Esophagus muscularis mucosa (tissue), 4 donors: ENCODE measurements at regions not wholly inside any gene's neighbourhood (a gene's known extent, or its start where the extent isn't known, plus 50 kb on each side); places are given as distances from the start of the nearest gene placed in this dataset.
A peak's percentile ranks its signal among the peaks of the same experiment; 100 is the strongest.

Experiments used
- DNase-seq: peaks from one replicate; pipeline ENCODE4 v3.0.0-alpha.2; 2017; ENCODE audit errors: extremely low spot score
- H3K27ac ChIP-seq, 4 donors: fragments of 200-600 bp; sonication (generic); replicated peaks in 1 of 4; 1 replicate in 3 of 4; 2 replicates in 1 of 4; pipeline ENCODE4 v1.5.1; 2016 to 2019; ENCODE audit warnings: mild to moderate bottlenecking in 1 of 4
- H3K27me3 ChIP-seq, 4 donors: fragments of 200-600 bp; sonication (generic); one replicate each; pipeline versions ENCODE4 v1.5.1 to v1.6.0; 2016 to 2019
- H3K36me3 ChIP-seq, 4 donors: fragments of 200-600 bp; sonication (generic); one replicate each; pipeline ENCODE4 v1.5.1; 2016 to 2019
- H3K4me1 ChIP-seq, 4 donors: fragments of 200-600 bp; sonication (generic); one replicate each; pipeline ENCODE4 v1.5.1; 2016 to 2019
- H3K4me3 ChIP-seq, 4 donors: fragments of 200-600 bp; sonication (generic); 1 replicate in 2 of 4; 2 replicates in 2 of 4; pipeline ENCODE4 v1.5.1; 2016 to 2019; ENCODE audit warnings: mild to moderate bottlenecking in 4 of 4, moderate library complexity in 1 of 4
- H3K9me3 ChIP-seq, 4 donors: fragments of 200-600 bp; sonication (generic); 1 replicate in 3 of 4; 2 replicates in 1 of 4; pipeline ENCODE4 v1.5.1; 2016 to 2019
- EP300 ChIP-seq: sonication (generic); formaldehyde crosslinking; IDR thresholded peaks from one replicate; pipeline ENCODE4 v1.6.1; 2017; ENCODE audit warnings: antibody characterized with exemption
- POLR2A ChIP-seq: fragments of 450-650 bp; IDR thresholded peaks from one replicate; pipeline ENCODE4 v1.6.1; 2017; ENCODE audit warnings: antibody characterized with exemption, moderate library complexity, mild to moderate bottlenecking, low read depth
- POLR2AphosphoS5 ChIP-seq, 2 donors: sonication (generic); formaldehyde crosslinking; IDR thresholded peaks; one replicate each; pipeline ENCODE4 v1.6.1; 2017; ENCODE audit warnings: antibody characterized with exemption in 2 of 2
- WGBS: methylation state at CpG from one replicate; pipeline ENCODE4 v1.1.5; 2018; 5-methylcytosine and 5-hydroxymethylcytosine counted together
- intact Hi-C: fragments of 100-400 bp; cut with DNase I; formaldehyde crosslinking; loops from one replicate; pipeline ENCODE4 v1.15.1; 2023
- TF ChIP-seq, protein P1 (sequence below), 3 experiments: fragments of 200-600 bp in 2 of 3; fragments of 450-650 bp in 1 of 3; sonication (generic) in 2 of 3; IDR thresholded peaks; one replicate each; pipeline ENCODE4 v1.5.1; 2017 to 2019; ENCODE audit warnings: antibody characterized with exemption in 3 of 3, mild to moderate bottlenecking in 2 of 3, moderate library complexity in 1 of 3

DNA sequence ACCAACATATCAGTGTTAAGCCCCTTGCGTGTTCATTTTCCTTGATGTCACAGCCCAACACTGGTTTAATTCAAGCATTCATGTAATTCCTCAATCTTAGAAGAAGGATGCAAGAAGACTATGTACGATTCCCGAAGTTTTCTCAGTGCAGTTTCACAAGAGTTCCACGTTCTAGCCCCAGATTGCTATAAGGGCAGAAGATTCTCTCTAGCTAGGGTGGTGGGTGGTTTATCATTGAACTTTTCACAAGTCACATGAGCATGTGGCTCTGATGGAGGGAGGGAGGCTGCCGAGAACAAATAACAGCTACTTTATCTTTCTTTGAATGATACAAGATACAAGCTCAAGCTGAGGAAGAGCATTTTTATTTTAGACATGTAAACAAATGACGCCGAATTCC lies 71.9 kb upstream of the NHSL1 start:
- peaks cover 0 to 26% (median 15%) of the 10 kb centered on the region in 4 donors for H3K4me1 ChIP-seq
- no peaks in the 10 kb centered on the region for H3K9me3 ChIP-seq
- no peaks in the 10 kb centered on the region for H3K36me3 ChIP-seq
- H3K27me3 ChIP-seq = no peaks in the 10 kb centered on the region
- intact Hi-C loops = no loop called here
- DNase-seq = no peak
- H3K27ac ChIP-seq = peak overlapping the region in 1 of 4 donors; percentile 80
- TF ChIP-seq, protein P1, sequence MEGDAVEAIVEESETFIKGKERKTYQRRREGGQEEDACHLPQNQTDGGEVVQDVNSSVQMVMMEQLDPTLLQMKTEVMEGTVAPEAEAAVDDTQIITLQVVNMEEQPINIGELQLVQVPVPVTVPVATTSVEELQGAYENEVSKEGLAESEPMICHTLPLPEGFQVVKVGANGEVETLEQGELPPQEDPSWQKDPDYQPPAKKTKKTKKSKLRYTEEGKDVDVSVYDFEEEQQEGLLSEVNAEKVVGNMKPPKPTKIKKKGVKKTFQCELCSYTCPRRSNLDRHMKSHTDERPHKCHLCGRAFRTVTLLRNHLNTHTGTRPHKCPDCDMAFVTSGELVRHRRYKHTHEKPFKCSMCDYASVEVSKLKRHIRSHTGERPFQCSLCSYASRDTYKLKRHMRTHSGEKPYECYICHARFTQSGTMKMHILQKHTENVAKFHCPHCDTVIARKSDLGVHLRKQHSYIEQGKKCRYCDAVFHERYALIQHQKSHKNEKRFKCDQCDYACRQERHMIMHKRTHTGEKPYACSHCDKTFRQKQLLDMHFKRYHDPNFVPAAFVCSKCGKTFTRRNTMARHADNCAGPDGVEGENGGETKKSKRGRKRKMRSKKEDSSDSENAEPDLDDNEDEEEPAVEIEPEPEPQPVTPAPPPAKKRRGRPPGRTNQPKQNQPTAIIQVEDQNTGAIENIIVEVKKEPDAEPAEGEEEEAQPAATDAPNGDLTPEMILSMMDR (IDR thresholded peaks at IDR 0.05) = no peak
- TF ChIP-seq EP300 = no peak
- TF ChIP-seq POLR2AphosphoS5 (IDR thresholded peaks at IDR 0.05) = no peak
- TF ChIP-seq POLR2A = no peak
- WGBS = 38% methylated on average over 7 of the region's 7 CpGs
- peak overlapping the region; percentile 50 to 53 (median 52) for H3K4me3 ChIP-seq

DNA sequence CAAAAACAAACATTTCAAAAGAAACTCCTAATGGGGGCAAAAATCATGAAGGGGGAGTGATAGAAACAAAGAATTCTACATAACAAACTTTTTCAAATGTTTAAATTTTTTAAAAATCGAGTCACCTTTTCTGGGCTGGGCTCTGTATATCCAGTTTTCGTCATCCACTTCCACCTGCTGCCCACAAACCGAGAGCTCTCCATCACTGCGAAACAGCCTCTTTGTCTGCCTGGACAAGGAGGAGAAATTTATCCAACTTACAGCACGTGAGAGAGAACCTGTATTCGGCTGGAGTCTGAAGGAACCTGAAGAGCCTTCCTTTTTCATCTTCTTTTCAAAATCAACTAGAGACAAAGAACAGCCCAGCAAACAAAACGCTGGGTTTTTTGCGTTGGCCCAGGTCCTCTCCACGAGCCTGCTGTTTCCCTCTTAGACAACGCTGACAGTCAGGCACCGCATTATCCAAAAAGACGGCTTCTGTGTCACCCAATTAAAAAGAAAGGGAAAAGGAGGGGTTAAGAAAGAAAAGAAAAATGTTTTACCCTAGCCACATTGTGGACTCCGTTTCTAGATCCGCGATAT lies 72.4 kb upstream of the NHSL1 start:
- Histone ChIP-seq H3K4me1 (peaks cover 0 to 26% (median 15%) of the 10 kb centered on the region in 4 donors), H3K36me3 (no peaks in the 10 kb centered on the region), H3K27ac (peak overlapping the region; percentile 45 to 80 (median 62)), H3K4me3 (peak overlapping the region; percentile 50 to 53 (median 52)), H3K9me3 (no peaks in the 10 kb centered on the region), H3K27me3 (no peaks in the 10 kb centered on the region)
- intact Hi-C loops = no loop called here
- DNase-seq = no peak
- no peak for TF ChIP-seq POLR2AphosphoS5 (IDR thresholded peaks at IDR 0.05)
- TF ChIP-seq EP300 = no peak
- TF ChIP-seq, protein P1 (IDR thresholded peaks at IDR 0.05) = no peak
- WGBS = 22% methylated on average over 15 of the region's 15 CpGs

DNA sequence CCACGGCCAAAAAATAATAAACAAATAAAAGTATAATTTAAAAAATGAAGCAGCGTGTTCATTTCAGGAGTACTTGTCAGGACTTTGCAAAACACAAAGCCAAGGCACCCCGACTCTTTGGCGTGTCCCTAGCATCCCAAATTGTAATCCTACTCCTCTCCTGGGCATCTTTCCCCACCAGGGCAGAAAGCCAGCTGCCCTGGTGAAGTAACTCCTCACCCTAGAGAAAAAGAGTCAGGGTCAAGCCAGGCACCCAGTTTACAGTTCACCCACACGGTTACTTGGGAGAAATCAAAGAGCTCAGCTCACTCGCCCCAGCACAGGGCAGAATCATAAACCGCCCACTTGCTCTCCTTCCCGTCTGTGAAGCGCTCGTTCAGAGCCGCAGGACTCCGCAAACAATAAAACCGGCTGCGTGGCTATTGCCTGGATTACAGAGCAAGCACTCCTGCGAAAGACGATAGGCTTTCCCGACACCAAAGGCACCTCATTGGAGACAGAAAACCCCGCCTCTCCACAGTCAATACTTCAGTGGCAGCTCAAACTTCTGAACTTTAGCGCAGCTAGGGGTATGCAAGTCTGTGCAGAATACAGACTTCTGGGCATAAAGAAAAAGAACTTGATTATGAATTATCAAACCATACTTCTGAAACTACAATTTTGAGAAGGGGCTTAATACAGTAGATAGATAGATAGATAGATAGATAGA lies 73.0 kb upstream of the NHSL1 start:
- 10% methylated on average over 19 of the region's 19 CpGs for WGBS
- H3K4me3 ChIP-seq = peak overlapping the region; percentile 50 to 53 (median 52)
- TF ChIP-seq, protein P1 (IDR thresholded peaks at IDR 0.05) = no peak
- TF ChIP-seq POLR2A = no peak
- peak; percentile 63 to 78 for TF ChIP-seq POLR2AphosphoS5 (IDR thresholded peaks at IDR 0.05)
- H3K4me1 ChIP-seq = peaks cover 3 to 26% (median 15%) of the 10 kb centered on the region in 4 donors
- no peaks in the 10 kb centered on the region for H3K27me3 ChIP-seq
- intact Hi-C loops = no loop called here
- H3K36me3 ChIP-seq = no peaks in the 10 kb centered on the region
- no peak for DNase-seq
- peak overlapping the region; percentile 45 to 80 (median 62) for H3K27ac ChIP-seq
- H3K9me3 ChIP-seq = no peaks in the 10 kb centered on the region

DNA sequence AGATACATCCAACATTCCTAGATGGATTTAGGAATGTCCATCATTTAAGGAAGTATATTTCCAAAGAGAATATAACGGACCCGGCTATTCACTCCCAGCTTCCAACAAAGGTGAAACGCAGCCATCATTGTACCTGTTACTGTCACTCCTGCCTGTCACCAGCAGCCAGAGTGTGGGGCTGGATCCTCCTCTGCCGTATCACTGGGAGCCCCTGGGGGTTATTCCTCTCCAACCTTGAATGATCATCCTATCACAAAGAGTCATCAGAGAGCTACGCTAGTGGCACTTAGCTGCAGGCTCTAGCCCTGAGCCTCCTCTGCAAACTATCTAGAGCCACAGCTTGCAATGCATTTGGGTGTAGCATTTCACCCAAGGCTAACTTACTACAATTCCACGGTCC lies 73.6 kb upstream of the NHSL1 start:
- DNase-seq = no peak
- WGBS = 77% methylated on average over 6 of the region's 6 CpGs
- peak overlapping the region; percentile 45 to 80 (median 62) for H3K27ac ChIP-seq
- H3K9me3 ChIP-seq = no peaks in the 10 kb centered on the region
- no peak overlapping the region for H3K4me3 ChIP-seq
- TF ChIP-seq, protein P1 (IDR thresholded peaks at IDR 0.05) = no peak
- TF ChIP-seq POLR2AphosphoS5 (IDR thresholded peaks at IDR 0.05) = no peak
- no peak for TF ChIP-seq POLR2A
- TF ChIP-seq EP300 = no peak
- H3K27me3 ChIP-seq = no peaks in the 10 kb centered on the region
- H3K36me3 ChIP-seq = no peaks in the 10 kb centered on the region
- intact Hi-C loops = no loop called here
- peaks cover 3 to 26% (median 15%) of the 10 kb centered on the region in 4 donors for H3K4me1 ChIP-seq
